HK-2 (cell line): ENCODE measurements at regions not wholly inside any gene's neighbourhood (a gene's known extent, or its start where the extent isn't known, plus 50 kb on each side); places are given as distances from the start of the nearest gene placed in this dataset.
"Not testable (repeated sequence)": the region's sequence is repeated elsewhere in the genome, so short reads cannot be mapped to it uniquely, and the experiment has no call there.

Experiments
- DNase-seq: peaks from one replicate; pipeline ENCODE4 v3.0.0-alpha.2; 2018; ENCODE audit not compliant: unreplicated experiment

GRCh38 chr1:220475608-220476007 lies 52.3 kb upstream of the MARK1 start:
- not testable (repeated sequence) for DNase-seq

- DNase-seq = not testable (repeated sequence)
Measured at GRCh38 chr1:220475141-220475540, 52.8 kb upstream of the MARK1 start.

- DNase-seq = no peak
Measured at GRCh38 chr1:220473440-220473839, 54.5 kb upstream of the MARK1 start.

GRCh38 chr1:220462752-220463151 lies 65.2 kb upstream of the MARK1 start:
- no peak for DNase-seq

- DNase-seq = no peak
Measured at GRCh38 chr1:220458936-220459335, 69.0 kb upstream of the MARK1 start.

- no peak for DNase-seq
Measured at GRCh38 chr1:220457957-220458609, 69.9 kb upstream of the MARK1 start.

GRCh38 chr1:220455559-220455958 lies 72.4 kb upstream of the MARK1 start:
- no peak for DNase-seq

GRCh38 chr1:220454155-220454777 lies 73.7 kb upstream of the MARK1 start:
- no peak for DNase-seq

GRCh38 chr1:220453371-220453770 lies 74.6 kb upstream of the MARK1 start:
- no peak for DNase-seq

GRCh38 chr1:220451532-220451931 lies 76.4 kb upstream of the MARK1 start:
- no peak for DNase-seq

- no peak for DNase-seq
Measured at GRCh38 chr1:220450927-220451326, 77.0 kb upstream of the MARK1 start.

GRCh38 chr1:220448217-220448616 lies 79.7 kb upstream of the MARK1 start:
- no peak for DNase-seq

- DNase-seq = not testable (repeated sequence)
Measured at GRCh38 chr1:220444586-220444985, 83.3 kb upstream of the MARK1 start.

GRCh38 chr1:220441211-220441610 lies 86.7 kb upstream of the MARK1 start:
- DNase-seq = no peak

- no peak for DNase-seq
Measured at GRCh38 chr1:220438741-220439140, 89.2 kb upstream of the MARK1 start.

GRCh38 chr1:220432408-220432807 lies 95.5 kb upstream of the MARK1 start:
- no peak for DNase-seq

GRCh38 chr1:220431554-220432239 lies 96.2 kb upstream of the MARK1 start:
- DNase-seq = no peak

- DNase-seq = no peak
Measured at GRCh38 chr1:220430586-220430985, 97.3 kb upstream of the MARK1 start.

- no peak for DNase-seq
Measured at GRCh38 chr1:220430059-220430458, 97.9 kb upstream of the MARK1 start.

- DNase-seq = no peak
Measured at GRCh38 chr1:220426989-220427388, 100.9 kb upstream of the MARK1 start.

- DNase-seq = no peak
Measured at GRCh38 chr1:220425852-220426251, 102.1 kb upstream of the MARK1 start.

GRCh38 chr1:220421508-220421907 lies 106.4 kb upstream of the MARK1 start:
- no peak for DNase-seq

GRCh38 chr1:220420726-220421125 lies 107.2 kb upstream of the MARK1 start:
- DNase-seq = no peak
